ENCODE measurements at regions not wholly inside any gene's neighbourhood (a gene's known extent, or its start where the extent isn't known, plus 50 kb on each side); places are given as distances from the start of the nearest gene placed in this dataset.

- TF ChIP-seq BHLHE40 (IDR thresholded peaks at IDR 0.05; ENCODE audit: borderline replicate concordance) (no peak), PKNOX1 (IDR thresholded peaks at IDR 0.05) (no peak), ELF4 (IDR thresholded peaks at IDR 0.05) (no peak), FOXK2 (IDR thresholded peaks at IDR 0.05) (no peak), LEF1 (IDR thresholded peaks at IDR 0.05; ENCODE audit: borderline replicate concordance) (no peak)
Observed at GRCh38 chr3:102178817-102179216, 256.0 kb upstream of the ZPLD1 start.

Data from HEK293T (cell line).